ENCODE measurements at regions not wholly inside any gene's neighbourhood (a gene's known extent, or its start where the extent isn't known, plus 50 kb on each side); places are given as distances from the start of the nearest gene placed in this dataset.

DNA sequence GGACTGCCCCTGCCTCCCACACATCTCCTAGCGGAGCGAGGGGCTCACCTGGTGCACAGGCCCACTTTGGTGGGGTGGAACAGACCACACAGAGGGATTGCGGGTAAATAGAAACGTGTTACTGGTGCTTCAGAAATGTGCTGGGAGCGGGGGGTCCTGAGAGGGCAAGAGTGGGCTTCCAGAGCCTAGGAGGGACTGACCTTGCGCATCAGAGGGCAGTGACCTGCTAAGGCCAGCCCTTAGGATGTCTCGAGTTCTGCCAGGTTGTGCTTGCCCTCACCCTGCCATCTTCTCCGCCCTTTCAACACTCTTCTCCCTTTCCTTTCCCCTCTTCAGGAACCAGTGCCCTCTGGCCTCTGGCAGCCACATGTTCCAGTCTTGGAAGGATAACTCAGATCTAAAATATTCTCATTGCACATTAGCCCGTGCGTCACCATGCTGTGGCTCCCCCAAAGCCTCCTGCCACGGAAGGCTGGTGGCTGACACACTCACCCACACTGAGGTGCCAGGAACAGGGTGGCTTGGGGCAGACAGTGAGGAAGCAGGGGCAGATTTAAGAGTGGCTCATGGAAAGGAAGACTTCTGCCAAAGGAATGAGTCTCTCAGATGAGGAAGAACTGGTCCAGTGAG lies 89.6 kb downstream of the MCFD2 start:
- ATAC-seq (no peak), DNase-seq (no peak)
- H3K9me3 ChIP-seq = no peaks in the 10 kb centered on the region
- no peaks in the 10 kb centered on the region for H3K36me3 ChIP-seq
- intact Hi-C loops (cut with DNase I; ENCODE audit: low total_unique reads) (no loop called here), in situ Hi-C loops (cut with MboI; ENCODE audit: low sequenced_read_pairs in 4 of 4) (no loop called here)
- no peak overlapping the region for H3K27ac ChIP-seq
- no peaks in the 10 kb centered on the region for H3K27me3 ChIP-seq
- TF ChIP-seq, protein P1, sequence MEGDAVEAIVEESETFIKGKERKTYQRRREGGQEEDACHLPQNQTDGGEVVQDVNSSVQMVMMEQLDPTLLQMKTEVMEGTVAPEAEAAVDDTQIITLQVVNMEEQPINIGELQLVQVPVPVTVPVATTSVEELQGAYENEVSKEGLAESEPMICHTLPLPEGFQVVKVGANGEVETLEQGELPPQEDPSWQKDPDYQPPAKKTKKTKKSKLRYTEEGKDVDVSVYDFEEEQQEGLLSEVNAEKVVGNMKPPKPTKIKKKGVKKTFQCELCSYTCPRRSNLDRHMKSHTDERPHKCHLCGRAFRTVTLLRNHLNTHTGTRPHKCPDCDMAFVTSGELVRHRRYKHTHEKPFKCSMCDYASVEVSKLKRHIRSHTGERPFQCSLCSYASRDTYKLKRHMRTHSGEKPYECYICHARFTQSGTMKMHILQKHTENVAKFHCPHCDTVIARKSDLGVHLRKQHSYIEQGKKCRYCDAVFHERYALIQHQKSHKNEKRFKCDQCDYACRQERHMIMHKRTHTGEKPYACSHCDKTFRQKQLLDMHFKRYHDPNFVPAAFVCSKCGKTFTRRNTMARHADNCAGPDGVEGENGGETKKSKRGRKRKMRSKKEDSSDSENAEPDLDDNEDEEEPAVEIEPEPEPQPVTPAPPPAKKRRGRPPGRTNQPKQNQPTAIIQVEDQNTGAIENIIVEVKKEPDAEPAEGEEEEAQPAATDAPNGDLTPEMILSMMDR (IDR thresholded peaks at IDR 0.05 in 4 of 5, conservative IDR thresholded peaks at IDR 0.05 in 1 of 5) = no peak
- peaks cover 5 to 12% of the 10 kb centered on the region in 2 donors for H3K4me1 ChIP-seq
- H3K4me3 ChIP-seq = no peak overlapping the region

DNA sequence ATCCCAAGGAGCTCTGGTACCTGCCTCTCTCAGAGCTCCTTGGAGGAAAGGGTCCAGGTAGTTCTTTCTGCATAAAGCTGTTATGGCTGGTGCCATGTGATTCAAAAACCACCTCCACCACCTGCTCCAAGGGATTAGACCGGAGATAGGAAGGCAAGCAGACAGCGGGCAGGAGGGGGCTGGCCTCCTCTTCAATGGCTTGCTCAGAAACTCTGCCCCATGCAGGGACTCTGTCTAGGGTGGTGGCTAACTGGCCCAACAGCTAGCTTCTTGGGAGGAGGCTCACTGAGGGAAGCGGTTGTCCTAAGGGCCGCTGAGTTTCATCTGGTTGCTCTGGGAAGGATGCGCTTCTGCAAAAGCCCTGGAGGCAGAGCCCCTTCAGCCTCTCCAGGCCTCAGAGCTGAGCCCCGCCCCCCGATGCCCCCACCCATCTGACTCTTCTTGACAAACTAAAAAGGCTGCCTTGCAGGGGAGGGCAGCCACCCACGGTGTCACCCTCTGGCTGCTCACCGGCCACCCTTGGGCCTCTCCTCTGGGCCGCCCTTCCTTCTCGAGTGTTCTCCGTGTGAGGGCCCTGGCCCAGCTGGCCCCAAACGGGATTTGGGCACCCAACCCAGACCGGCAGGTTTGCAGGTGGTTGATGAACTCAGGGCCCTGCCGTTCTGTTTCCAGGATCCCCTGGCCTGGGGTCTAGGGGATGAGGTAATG lies 90.2 kb downstream of the MCFD2 start:
- no peak for TF ChIP-seq POLR2A (IDR thresholded peaks at IDR 0.05)
- TF ChIP-seq, protein P1 (IDR thresholded peaks at IDR 0.05 in 4 of 5, conservative IDR thresholded peaks at IDR 0.05 in 1 of 5) = no peak
- in situ Hi-C loops (cut with MboI; ENCODE audit: low sequenced_read_pairs in 4 of 4) = no loop called here
- no peak for DNase-seq

DNA sequence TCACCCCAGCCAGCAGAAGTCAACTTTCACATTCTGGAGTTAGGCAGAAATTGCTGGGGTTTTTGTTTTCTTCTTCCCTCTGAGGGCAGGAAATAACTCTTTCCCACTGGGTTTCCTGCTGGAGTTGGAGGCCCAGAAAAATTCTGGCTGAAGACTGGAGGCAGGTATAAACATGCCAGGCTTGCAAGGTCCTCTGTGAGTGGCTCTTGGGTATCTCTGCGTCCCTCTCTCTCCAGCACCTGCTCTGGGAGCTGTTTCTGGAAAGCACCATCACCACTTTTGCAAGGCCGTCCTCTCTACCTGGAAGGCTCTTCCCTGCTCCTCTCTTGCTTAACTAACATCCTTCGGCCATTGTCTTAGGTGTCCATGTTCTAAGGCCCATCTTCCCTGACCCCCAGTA lies 91.0 kb downstream of the MCFD2 start:
- in situ Hi-C loops (cut with MboI; ENCODE audit: low sequenced_read_pairs in 4 of 4) (no loop called here), intact Hi-C loops (cut with DNase I; ENCODE audit: low total_unique reads) (no loop called here)
- H3K36me3 ChIP-seq = no peaks in the 10 kb centered on the region
- DNase-seq (no peak), ATAC-seq (no peak)
- H3K4me3 ChIP-seq = no peak overlapping the region
- TF ChIP-seq, protein P1 (IDR thresholded peaks at IDR 0.05 in 4 of 5, conservative IDR thresholded peaks at IDR 0.05 in 1 of 5) = no peak
- no peak for TF ChIP-seq POLR2A (IDR thresholded peaks at IDR 0.05)
- H3K27ac ChIP-seq = no peak overlapping the region
- H3K4me1 ChIP-seq = peaks cover 5 to 12% of the 10 kb centered on the region in 2 donors
- H3K9me3 ChIP-seq = no peaks in the 10 kb centered on the region
- no peaks in the 10 kb centered on the region for H3K27me3 ChIP-seq

More for the DNA sequence above, 90.2 kb downstream of the MCFD2 start:
- Histone ChIP-seq H3K4me1 (peaks cover 5 to 12% of the 10 kb centered on the region in 2 donors), H3K27ac (no peak overlapping the region), H3K4me3 (no peak overlapping the region), H3K36me3 (no peaks in the 10 kb centered on the region), H3K9me3 (no peaks in the 10 kb centered on the region), H3K27me3 (no peaks in the 10 kb centered on the region)
- intact Hi-C loops (cut with DNase I; ENCODE audit: low total_unique reads) = no loop called here
- ATAC-seq = no peak

DNA sequence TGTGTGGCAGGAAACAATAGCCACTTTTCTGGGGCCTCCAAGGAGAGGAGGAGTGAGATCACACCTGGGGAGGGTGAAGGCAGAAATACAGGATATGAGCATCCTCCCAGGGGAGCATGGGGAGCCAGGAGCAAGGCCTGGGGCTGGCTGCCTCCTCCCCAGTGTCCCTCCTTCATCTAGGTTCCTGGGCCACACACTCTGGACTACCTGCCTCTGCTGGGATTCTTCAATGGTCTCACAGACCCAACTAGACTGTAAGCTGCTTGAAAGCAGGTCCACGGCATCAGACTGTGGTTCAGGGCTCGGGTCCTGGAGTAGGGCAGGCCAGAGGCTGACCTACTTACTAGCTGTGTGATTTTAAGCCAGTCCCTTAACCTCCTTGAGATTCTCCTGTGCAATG lies 94.0 kb downstream of the MCFD2 start:
- intact Hi-C loops (cut with DNase I; ENCODE audit: low total_unique reads) = no loop called here
- no peak for ATAC-seq

More for the DNA sequence above, 94.0 kb downstream of the MCFD2 start:
- Histone ChIP-seq H3K9me3 (no peaks in the 10 kb centered on the region), H3K27ac (peak overlapping the region in 3 of 4 donors; percentile 41 to 48 (median 41)), H3K27me3 (no peaks in the 10 kb centered on the region), H3K36me3 (no peaks in the 10 kb centered on the region), H3K4me3 (no peak overlapping the region), H3K4me1 (peaks cover 26 to 34% of the 10 kb centered on the region in 2 donors)
- no peak for TF ChIP-seq POLR2A (IDR thresholded peaks at IDR 0.05)
- TF ChIP-seq, protein P1 (IDR thresholded peaks at IDR 0.05 in 4 of 5, conservative IDR thresholded peaks at IDR 0.05 in 1 of 5) = no peak
- in situ Hi-C loops (cut with MboI; ENCODE audit: low sequenced_read_pairs in 4 of 4) = no loop called here
- no peak for DNase-seq
